GM12865 (cell line): ENCODE measurements at regions not wholly inside any gene's neighbourhood (a gene's known extent, or its start where the extent isn't known, plus 50 kb on each side); places are given as distances from the start of the nearest gene placed in this dataset.

ENCODE experiments used
- DNase-seq: peaks from one replicate; pipeline ENCODE4 v3.0.0; 2010; ENCODE audit warnings: low read depth
- H3K4me3 ChIP-seq: 2 replicates; pipeline ENCODE4 v1.5.1; 2011; ENCODE audit warnings: mild to moderate bottlenecking, low read depth, low read length, control low read depth
- TF ChIP-seq, protein P1 (sequence below): IDR thresholded peaks from 2 replicates; pipeline ENCODE4 v1.5.1; 2011; ENCODE audit warnings: low read length, control low read depth, low read depth, inconsistent platforms; ENCODE audit not compliant: insufficient read depth; ENCODE audit errors: missing control alignments

DNA sequence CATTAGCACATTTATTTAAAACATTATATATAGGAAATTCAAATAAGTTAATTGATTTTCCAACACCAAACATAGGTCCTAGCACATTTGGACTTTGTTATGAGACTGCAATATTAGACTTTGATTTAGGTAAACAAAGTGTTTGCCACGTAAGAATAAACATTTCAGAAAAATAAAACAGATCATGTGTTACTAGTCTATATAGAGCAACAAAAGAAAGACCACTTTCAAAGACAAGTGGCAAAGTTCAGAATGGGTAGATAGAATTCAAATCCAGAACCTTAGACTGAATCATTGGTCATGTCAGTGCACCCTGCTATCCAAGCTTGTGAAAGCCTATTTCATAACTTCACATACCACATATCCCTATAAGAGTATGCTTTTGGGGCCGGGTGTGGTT is 66.7 kb upstream of the PRR20A start:
- DNase-seq = no peak
- TF ChIP-seq, protein P1, sequence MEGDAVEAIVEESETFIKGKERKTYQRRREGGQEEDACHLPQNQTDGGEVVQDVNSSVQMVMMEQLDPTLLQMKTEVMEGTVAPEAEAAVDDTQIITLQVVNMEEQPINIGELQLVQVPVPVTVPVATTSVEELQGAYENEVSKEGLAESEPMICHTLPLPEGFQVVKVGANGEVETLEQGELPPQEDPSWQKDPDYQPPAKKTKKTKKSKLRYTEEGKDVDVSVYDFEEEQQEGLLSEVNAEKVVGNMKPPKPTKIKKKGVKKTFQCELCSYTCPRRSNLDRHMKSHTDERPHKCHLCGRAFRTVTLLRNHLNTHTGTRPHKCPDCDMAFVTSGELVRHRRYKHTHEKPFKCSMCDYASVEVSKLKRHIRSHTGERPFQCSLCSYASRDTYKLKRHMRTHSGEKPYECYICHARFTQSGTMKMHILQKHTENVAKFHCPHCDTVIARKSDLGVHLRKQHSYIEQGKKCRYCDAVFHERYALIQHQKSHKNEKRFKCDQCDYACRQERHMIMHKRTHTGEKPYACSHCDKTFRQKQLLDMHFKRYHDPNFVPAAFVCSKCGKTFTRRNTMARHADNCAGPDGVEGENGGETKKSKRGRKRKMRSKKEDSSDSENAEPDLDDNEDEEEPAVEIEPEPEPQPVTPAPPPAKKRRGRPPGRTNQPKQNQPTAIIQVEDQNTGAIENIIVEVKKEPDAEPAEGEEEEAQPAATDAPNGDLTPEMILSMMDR = no peak
- H3K4me3 ChIP-seq = no peak overlapping the region

DNA sequence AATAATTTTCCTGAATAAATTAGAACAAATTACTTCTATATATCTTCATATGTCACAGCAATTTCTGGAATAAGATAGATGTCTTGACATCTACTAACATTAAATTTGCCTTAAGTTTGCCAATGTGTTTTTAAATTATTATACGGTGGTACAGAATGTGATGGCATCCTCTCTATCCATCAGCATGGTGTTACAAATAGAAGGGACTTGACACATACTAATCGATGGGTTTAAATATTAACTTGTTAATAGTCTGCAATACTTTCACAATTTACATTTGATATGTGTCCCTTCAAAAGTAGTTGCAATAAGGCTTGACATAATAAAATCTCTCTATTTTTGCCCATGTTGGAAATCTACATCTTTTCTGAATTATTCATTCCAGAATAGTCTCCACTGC is 65.1 kb upstream of the PRR20A start:
- TF ChIP-seq, protein P1 = no peak
- no peak overlapping the region for H3K4me3 ChIP-seq
- DNase-seq = no peak

DNA sequence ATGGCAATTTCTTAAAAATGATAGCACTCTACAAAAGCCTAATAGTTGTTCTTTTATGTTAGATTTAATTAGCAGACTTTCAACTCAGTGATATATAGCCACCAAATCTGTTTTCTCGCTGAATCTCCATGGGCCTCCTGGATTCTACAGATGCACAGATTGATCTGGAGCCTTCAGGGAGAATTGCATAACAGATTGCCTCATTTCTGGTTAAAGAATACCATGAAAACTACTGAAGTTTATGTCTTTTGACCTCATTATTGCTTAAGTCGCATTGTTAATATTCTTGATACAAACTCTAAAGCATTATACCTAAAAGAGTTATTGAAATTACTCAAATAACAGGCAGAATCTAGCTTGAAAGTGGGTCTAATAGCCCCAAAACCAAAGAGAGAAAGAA is 53.7 kb upstream of the PRR20A start:
- TF ChIP-seq, protein P1 = no peak
- H3K4me3 ChIP-seq = no peak overlapping the region
- no peak for DNase-seq
